Activated naive CD8-positive, alpha-beta T cell (primary cell): ENCODE measurements at regions not wholly inside any gene's neighbourhood (a gene's known extent, or its start where the extent isn't known, plus 50 kb on each side); places are given as distances from the start of the nearest gene placed in this dataset.
"Not testable (repeated sequence)": the region's sequence is repeated elsewhere in the genome, so short reads cannot be mapped to it uniquely, and the experiment has no call there.

ENCODE experiments used
- H3K27ac Mint-ChIP-seq: one replicate; pipeline ENCODE4 v1.8.0; 2021; ENCODE audit warnings: mixed read lengths
- H3K27me3 Mint-ChIP-seq: one replicate; pipeline ENCODE4 v1.8.0; 2021; ENCODE audit warnings: mixed read lengths
- H3K36me3 Mint-ChIP-seq: one replicate; pipeline ENCODE4 v1.8.0; 2021; ENCODE audit warnings: mixed read lengths
- H3K4me1 Mint-ChIP-seq: one replicate; pipeline ENCODE4 v1.8.0; 2021; ENCODE audit warnings: low read depth, mixed read lengths
- H3K4me3 Mint-ChIP-seq: one replicate; pipeline ENCODE4 v1.8.0; 2021; ENCODE audit warnings: mild to moderate bottlenecking, mixed read lengths
- H3K9me3 Mint-ChIP-seq: one replicate; pipeline ENCODE4 v1.8.0; 2021; ENCODE audit warnings: low read depth, mixed read lengths

- Mint-ChIP-seq H3K4me1 (no peaks in the 10 kb centered on the region), H3K9me3 (peaks cover 8% of the 10 kb centered on the region), H3K4me3 (no peak overlapping the region), H3K36me3 (no peaks in the 10 kb centered on the region), H3K27ac (no peak overlapping the region), H3K27me3 (no peaks in the 10 kb centered on the region)
Measured at GRCh38 chr3:21920421-21920861, 169.4 kb upstream of the ZNF385D start.

GRCh38 chr3:21923156-21923555 lies 172.1 kb upstream of the ZNF385D start:
- not testable (repeated sequence) for H3K4me1 Mint-ChIP-seq, H3K9me3 Mint-ChIP-seq, H3K27me3 Mint-ChIP-seq, H3K27ac Mint-ChIP-seq, H3K4me3 Mint-ChIP-seq, H3K36me3 Mint-ChIP-seq

DNA sequence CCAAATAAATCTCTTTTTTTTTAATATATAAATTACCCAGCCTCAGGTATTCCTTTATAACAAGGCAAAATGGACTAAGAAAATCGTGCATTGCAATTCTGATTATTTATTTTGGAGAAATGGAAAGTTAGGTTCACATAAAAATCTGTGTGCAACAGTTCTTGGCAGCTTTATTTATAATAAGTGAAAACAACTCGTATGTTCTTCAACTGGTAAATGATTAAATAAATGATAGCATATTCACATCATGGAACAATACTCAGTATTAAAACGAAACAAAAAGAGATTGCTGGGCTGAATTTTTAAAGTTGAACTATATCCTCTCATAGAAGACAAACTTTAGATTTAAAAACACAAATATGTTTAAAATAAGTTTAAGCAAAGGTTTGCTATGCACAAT lies 176.3 kb upstream of the ZNF385D start:
- H3K4me3 Mint-ChIP-seq = no peak overlapping the region
- peaks cover 14% of the 10 kb centered on the region for H3K9me3 Mint-ChIP-seq
- no peaks in the 10 kb centered on the region for H3K36me3 Mint-ChIP-seq
- no peaks in the 10 kb centered on the region for H3K4me1 Mint-ChIP-seq
- no peaks in the 10 kb centered on the region for H3K27me3 Mint-ChIP-seq
- no peak overlapping the region for H3K27ac Mint-ChIP-seq

GRCh38 chr3:21934591-21934990 lies 183.6 kb upstream of the ZNF385D start:
- H3K4me3 Mint-ChIP-seq = no peak overlapping the region
- H3K36me3 Mint-ChIP-seq = no peaks in the 10 kb centered on the region
- H3K27me3 Mint-ChIP-seq = no peaks in the 10 kb centered on the region
- peaks cover 15% of the 10 kb centered on the region for H3K9me3 Mint-ChIP-seq
- H3K4me1 Mint-ChIP-seq = no peaks in the 10 kb centered on the region
- no peak overlapping the region for H3K27ac Mint-ChIP-seq

GRCh38 chr3:21936207-21936606 lies 185.2 kb upstream of the ZNF385D start:
- H3K4me1 Mint-ChIP-seq = no peaks in the 10 kb centered on the region
- no peaks in the 10 kb centered on the region for H3K36me3 Mint-ChIP-seq
- H3K9me3 Mint-ChIP-seq = peaks cover 15% of the 10 kb centered on the region
- no peak overlapping the region for H3K4me3 Mint-ChIP-seq
- H3K27ac Mint-ChIP-seq = no peak overlapping the region
- H3K27me3 Mint-ChIP-seq = no peaks in the 10 kb centered on the region

DNA sequence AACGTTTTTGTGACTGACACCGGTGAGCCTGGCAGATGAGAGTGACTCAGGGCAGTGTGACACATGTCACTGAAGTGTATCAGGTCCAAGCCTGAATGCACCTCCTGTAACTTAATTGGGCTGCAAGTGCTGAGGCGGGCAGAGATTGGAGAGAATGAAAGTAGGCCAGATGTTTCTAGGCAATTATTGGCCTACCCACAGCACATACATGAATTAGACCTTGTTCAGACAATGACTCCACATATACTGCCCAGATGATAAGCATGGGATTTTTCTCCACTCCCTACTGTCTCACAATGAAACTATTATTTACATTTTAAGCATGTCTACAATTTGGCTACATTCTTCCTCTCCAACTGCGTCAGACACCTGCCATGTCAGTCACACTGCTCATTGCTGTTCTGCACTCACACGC lies 187.3 kb upstream of the ZNF385D start:
- no peaks in the 10 kb centered on the region for H3K27me3 Mint-ChIP-seq
- no peak overlapping the region for H3K27ac Mint-ChIP-seq
- H3K4me1 Mint-ChIP-seq = no peaks in the 10 kb centered on the region
- H3K36me3 Mint-ChIP-seq = no peaks in the 10 kb centered on the region
- H3K4me3 Mint-ChIP-seq = no peak overlapping the region
- H3K9me3 Mint-ChIP-seq = peaks cover 9% of the 10 kb centered on the region

- Mint-ChIP-seq H3K36me3 (no peaks in the 10 kb centered on the region), H3K27me3 (no peaks in the 10 kb centered on the region), H3K9me3 (peaks cover 5% of the 10 kb centered on the region), H3K27ac (no peak overlapping the region), H3K4me1 (no peaks in the 10 kb centered on the region), H3K4me3 (no peak overlapping the region)
Measured at GRCh38 chr3:21942328-21942727, 191.3 kb upstream of the ZNF385D start.

- Mint-ChIP-seq H3K9me3 (no peaks in the 10 kb centered on the region), H3K4me3 (no peak overlapping the region), H3K27me3 (no peaks in the 10 kb centered on the region), H3K36me3 (no peaks in the 10 kb centered on the region), H3K4me1 (no peaks in the 10 kb centered on the region), H3K27ac (no peak overlapping the region)
Measured at GRCh38 chr3:21944251-21944650, 193.2 kb upstream of the ZNF385D start.

- Mint-ChIP-seq H3K27ac (no peak overlapping the region), H3K9me3 (peaks cover 19% of the 10 kb centered on the region), H3K4me1 (no peaks in the 10 kb centered on the region), H3K27me3 (no peaks in the 10 kb centered on the region), H3K36me3 (no peaks in the 10 kb centered on the region), H3K4me3 (no peak overlapping the region)
Measured at GRCh38 chr3:21952856-21953255, 201.8 kb upstream of the ZNF385D start.

DNA sequence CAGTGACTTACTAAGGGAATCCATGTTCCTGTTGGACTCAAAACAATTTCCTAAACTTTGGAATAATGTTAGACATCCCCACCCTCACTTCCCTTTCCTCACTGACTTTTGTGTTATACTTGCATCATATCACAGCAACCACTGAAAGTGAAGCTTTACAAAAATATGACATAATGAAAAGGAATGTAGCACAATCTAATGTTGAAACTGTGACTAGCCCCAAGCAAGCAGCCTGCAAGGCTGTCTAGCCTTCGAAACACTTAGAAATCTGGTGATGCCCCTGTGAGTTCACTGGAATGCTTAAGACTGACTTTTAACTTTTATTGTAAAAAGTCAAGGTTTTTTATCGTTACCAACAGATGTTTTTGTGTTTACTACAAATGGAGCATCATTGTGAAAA lies 203.7 kb upstream of the ZNF385D start:
- no peak overlapping the region for H3K27ac Mint-ChIP-seq
- H3K9me3 Mint-ChIP-seq = peaks cover 19% of the 10 kb centered on the region
- no peaks in the 10 kb centered on the region for H3K27me3 Mint-ChIP-seq
- H3K36me3 Mint-ChIP-seq = no peaks in the 10 kb centered on the region
- no peak overlapping the region for H3K4me3 Mint-ChIP-seq
- no peaks in the 10 kb centered on the region for H3K4me1 Mint-ChIP-seq

- Mint-ChIP-seq H3K27me3 (no peaks in the 10 kb centered on the region), H3K9me3 (peaks cover 15% of the 10 kb centered on the region), H3K36me3 (no peaks in the 10 kb centered on the region), H3K27ac (no peak overlapping the region), H3K4me1 (no peaks in the 10 kb centered on the region), H3K4me3 (no peak overlapping the region)
Measured at GRCh38 chr3:21955406-21955805, 204.4 kb upstream of the ZNF385D start.

GRCh38 chr3:21960033-21960432 lies 209.0 kb upstream of the ZNF385D start:
- no peaks in the 10 kb centered on the region for H3K9me3 Mint-ChIP-seq
- H3K27me3 Mint-ChIP-seq = no peaks in the 10 kb centered on the region
- H3K36me3 Mint-ChIP-seq = no peaks in the 10 kb centered on the region
- no peak overlapping the region for H3K4me3 Mint-ChIP-seq
- no peaks in the 10 kb centered on the region for H3K4me1 Mint-ChIP-seq
- H3K27ac Mint-ChIP-seq = no peak overlapping the region

- H3K4me1 Mint-ChIP-seq = no peaks in the 10 kb centered on the region
- no peaks in the 10 kb centered on the region for H3K9me3 Mint-ChIP-seq
- H3K27me3 Mint-ChIP-seq = no peaks in the 10 kb centered on the region
- H3K4me3 Mint-ChIP-seq = no peak overlapping the region
- H3K27ac Mint-ChIP-seq = no peak overlapping the region
- H3K36me3 Mint-ChIP-seq = no peaks in the 10 kb centered on the region
Measured at GRCh38 chr3:21962456-21962855, 211.4 kb upstream of the ZNF385D start.

- not testable (repeated sequence) for H3K36me3 Mint-ChIP-seq, H3K4me3 Mint-ChIP-seq, H3K27ac Mint-ChIP-seq, H3K4me1 Mint-ChIP-seq, H3K27me3 Mint-ChIP-seq
- peaks cover 12% of the 10 kb centered on the region for H3K9me3 Mint-ChIP-seq
Measured at GRCh38 chr3:21966457-21966856, 215.4 kb upstream of the ZNF385D start.

- peaks cover 4% of the 10 kb centered on the region for H3K9me3 Mint-ChIP-seq
- H3K27me3 Mint-ChIP-seq = no peaks in the 10 kb centered on the region
- no peak overlapping the region for H3K4me3 Mint-ChIP-seq
- H3K36me3 Mint-ChIP-seq = no peaks in the 10 kb centered on the region
- H3K4me1 Mint-ChIP-seq = no peaks in the 10 kb centered on the region
- no peak overlapping the region for H3K27ac Mint-ChIP-seq
Measured at GRCh38 chr3:21979706-21980105, 228.7 kb upstream of the ZNF385D start.

GRCh38 chr3:21989341-21990042 lies 238.5 kb upstream of the ZNF385D start:
- H3K4me3 Mint-ChIP-seq = no peak overlapping the region
- no peaks in the 10 kb centered on the region for H3K27me3 Mint-ChIP-seq
- no peaks in the 10 kb centered on the region for H3K36me3 Mint-ChIP-seq
- H3K9me3 Mint-ChIP-seq = no peaks in the 10 kb centered on the region
- no peaks in the 10 kb centered on the region for H3K4me1 Mint-ChIP-seq
- no peak overlapping the region for H3K27ac Mint-ChIP-seq
